ES-I3 (cell line): ENCODE measurements at regions not wholly inside any gene's neighbourhood (a gene's known extent, or its start where the extent isn't known, plus 50 kb on each side); places are given as distances from the start of the nearest gene placed in this dataset.

ENCODE experiments used
- H3K36me3 ChIP-seq: 2 replicates; pipeline ENCODE4 v1.6.1; 2013; ENCODE audit warnings: mild to moderate bottlenecking, low read length, control low read depth, moderate library complexity; ENCODE audit not compliant: insufficient read depth
- H3K4me1 ChIP-seq: 2 replicates; pipeline ENCODE4 v1.6.1; 2013; ENCODE audit warnings: mild to moderate bottlenecking, control low read depth, low read length; ENCODE audit not compliant: insufficient read depth
- H3K9ac ChIP-seq: 2 replicates; pipeline ENCODE4 v1.6.1; 2013; ENCODE audit warnings: low read depth, mild to moderate bottlenecking, low read length, moderate library complexity
- H3K9me3 ChIP-seq: 2 replicates; pipeline ENCODE4 v1.6.1; 2013; ENCODE audit warnings: mild to moderate bottlenecking, low read length, moderate library complexity; ENCODE audit not compliant: control insufficient read depth, insufficient read depth

GRCh38 chr9:13369431-13369830 lies 89.9 kb upstream of the MPDZ start:
- Histone ChIP-seq H3K9ac (no peak overlapping the region), H3K36me3 (no peaks in the 10 kb centered on the region), H3K4me1 (peaks cover 10% of the 10 kb centered on the region; the same call in 1 of the 2 replicates), H3K9me3 (no peaks in the 10 kb centered on the region)

- no peak overlapping the region for H3K9ac ChIP-seq
- H3K36me3 ChIP-seq: no peaks in the 10 kb centered on the region
- H3K9me3 ChIP-seq: no peaks in the 10 kb centered on the region
- H3K4me1 ChIP-seq: peaks cover 10% of the 10 kb centered on the region; the same call in 1 of the 2 replicates
These were observed 88.3 kb upstream of the MPDZ start for GRCh38 chr9:13367784-13368183.

- H3K4me1 ChIP-seq: peaks cover 6% of the 10 kb centered on the region; the same call in 1 of the 2 replicates
- H3K9ac ChIP-seq: no peak overlapping the region
- no peaks in the 10 kb centered on the region for H3K36me3 ChIP-seq
- H3K9me3 ChIP-seq: no peaks in the 10 kb centered on the region
These were observed 84.9 kb upstream of the MPDZ start for GRCh38 chr9:13364271-13365000.

- no peaks in the 10 kb centered on the region for H3K9me3 ChIP-seq
- no peaks in the 10 kb centered on the region for H3K36me3 ChIP-seq
- H3K9ac ChIP-seq: no peak overlapping the region
- H3K4me1 ChIP-seq: peaks cover 3% of the 10 kb centered on the region; the same call in 1 of the 2 replicates
These were observed 81.6 kb upstream of the MPDZ start for GRCh38 chr9:13361076-13361475.

- Histone ChIP-seq H3K4me1 (peaks cover 3% of the 10 kb centered on the region; the same call in 1 of the 2 replicates), H3K9me3 (no peaks in the 10 kb centered on the region), H3K36me3 (no peaks in the 10 kb centered on the region), H3K9ac (no peak overlapping the region)
These were observed 80.7 kb upstream of the MPDZ start for GRCh38 chr9:13360188-13360587.

GRCh38 chr9:13358128-13358527 lies 78.6 kb upstream of the MPDZ start:
- Histone ChIP-seq H3K36me3 (no peaks in the 10 kb centered on the region), H3K9me3 (no peaks in the 10 kb centered on the region), H3K9ac (no peak overlapping the region), H3K4me1 (no peaks in the 10 kb centered on the region)

GRCh38 chr9:13354733-13355132 lies 75.2 kb upstream of the MPDZ start:
- no peaks in the 10 kb centered on the region for H3K9me3 ChIP-seq
- H3K9ac ChIP-seq: no peak overlapping the region
- H3K4me1 ChIP-seq: no peaks in the 10 kb centered on the region

GRCh38 chr9:13352451-13352979 lies 73.0 kb upstream of the MPDZ start:
- no peaks in the 10 kb centered on the region for H3K36me3 ChIP-seq
- no peaks in the 10 kb centered on the region for H3K4me1 ChIP-seq
- no peaks in the 10 kb centered on the region for H3K9me3 ChIP-seq
- no peak overlapping the region for H3K9ac ChIP-seq

More at GRCh38 chr9:13354733-13355132, 75.2 kb upstream of the MPDZ start:
- no peaks in the 10 kb centered on the region for H3K36me3 ChIP-seq

GRCh38 chr9:13351778-13352386 lies 72.4 kb upstream of the MPDZ start:
- H3K9ac ChIP-seq: no peak overlapping the region
- H3K9me3 ChIP-seq: no peaks in the 10 kb centered on the region
- no peaks in the 10 kb centered on the region for H3K4me1 ChIP-seq
- no peaks in the 10 kb centered on the region for H3K36me3 ChIP-seq

GRCh38 chr9:13332571-13332970 lies 53.1 kb upstream of the MPDZ start:
- no peaks in the 10 kb centered on the region for H3K4me1 ChIP-seq
- H3K9ac ChIP-seq: no peak overlapping the region

GRCh38 chr9:13331320-13331719 lies 51.8 kb upstream of the MPDZ start:
- no peaks in the 10 kb centered on the region for H3K4me1 ChIP-seq
- H3K36me3 ChIP-seq: no peaks in the 10 kb centered on the region
- no peak overlapping the region for H3K9ac ChIP-seq
- no peaks in the 10 kb centered on the region for H3K9me3 ChIP-seq

More at GRCh38 chr9:13332571-13332970, 53.1 kb upstream of the MPDZ start:
- no peaks in the 10 kb centered on the region for H3K9me3 ChIP-seq
- no peaks in the 10 kb centered on the region for H3K36me3 ChIP-seq

GRCh38 chr9:13330396-13331004 lies 51.0 kb upstream of the MPDZ start:
- no peaks in the 10 kb centered on the region for H3K36me3 ChIP-seq
- no peaks in the 10 kb centered on the region for H3K9me3 ChIP-seq
- H3K4me1 ChIP-seq: no peaks in the 10 kb centered on the region
- H3K9ac ChIP-seq: no peak overlapping the region
